HCT116 (cell line): ENCODE measurements at regions not wholly inside any gene's neighbourhood (a gene's known extent, or its start where the extent isn't known, plus 50 kb on each side); places are given as distances from the start of the nearest gene placed in this dataset.

Experiments used
- EGR1 ChIP-seq: IDR thresholded peaks from 2 replicates; pipeline ENCODE4 v1.6.1; 2012; ENCODE audit warnings: low read depth
- EZH2 ChIP-seq: fragments of 200-600 bp; sonication (generic); IDR thresholded peaks from 2 replicates; pipeline ENCODE4 v1.6.1; 2017; ENCODE audit warnings: antibody characterized with exemption, mixed run types
- JUND ChIP-seq: IDR thresholded peaks from 2 replicates; pipeline ENCODE4 v1.6.1; 2012
- POLR2A ChIP-seq: IDR thresholded peaks from 2 replicates; pipeline ENCODE4 v1.7.0; 2011; ENCODE audit warnings: borderline replicate concordance; ENCODE audit not compliant: insufficient read depth, insufficient read length; ENCODE audit errors: extremely low read depth
- SP1 ChIP-seq: IDR thresholded peaks from 2 replicates; pipeline ENCODE4 v1.6.1; 2012; ENCODE audit warnings: low read depth
- YY1 ChIP-seq: IDR thresholded peaks from 2 replicates; pipeline ENCODE4 v1.6.1; 2011; ENCODE audit warnings: low read length, low read depth, moderate library complexity, mild to moderate bottlenecking; ENCODE audit not compliant: insufficient replicate concordance; ENCODE audit errors: extremely low read depth
- ZNF274 ChIP-seq: fragments of 200-500 bp; sonication (Bioruptor generic); IDR thresholded peaks from 2 replicates; pipeline ENCODE4 v1.6.1; 2014; ENCODE audit warnings: mild to moderate bottlenecking, low read depth, low read length, inconsistent platforms
- TF ChIP-seq, protein P1 (sequence below), 3 experiments: fragments of 200-600 bp in 1 of 3; sonication (generic) in 1 of 3; IDR thresholded peaks in 2 of 3; conservative IDR thresholded peaks in 1 of 3; 2 replicates each; pipeline ENCODE4 v1.5.1; 2012 to 2017; ENCODE audit warnings: low read depth in 2 of 3, low read length in 2 of 3, antibody characterized with exemption in 1 of 3, borderline replicate concordance in 1 of 3, control low read depth in 1 of 3, mild to moderate bottlenecking in 1 of 3, mixed read lengths in 1 of 3, mixed run types in 1 of 3, moderate library complexity in 1 of 3; ENCODE audit not compliant: insufficient read depth in 1 of 3
- TF ChIP-seq, protein P2 (sequence below): IDR thresholded peaks from 2 replicates; pipeline ENCODE4 v1.6.1; 2011; ENCODE audit warnings: mild to moderate bottlenecking, low read length, moderate library complexity; ENCODE audit not compliant: insufficient replicate concordance; ENCODE audit errors: extremely low read depth
- TF ChIP-seq, protein P3 (sequence below): IDR thresholded peaks from 2 replicates; pipeline ENCODE4 v1.6.1; 2012

DNA sequence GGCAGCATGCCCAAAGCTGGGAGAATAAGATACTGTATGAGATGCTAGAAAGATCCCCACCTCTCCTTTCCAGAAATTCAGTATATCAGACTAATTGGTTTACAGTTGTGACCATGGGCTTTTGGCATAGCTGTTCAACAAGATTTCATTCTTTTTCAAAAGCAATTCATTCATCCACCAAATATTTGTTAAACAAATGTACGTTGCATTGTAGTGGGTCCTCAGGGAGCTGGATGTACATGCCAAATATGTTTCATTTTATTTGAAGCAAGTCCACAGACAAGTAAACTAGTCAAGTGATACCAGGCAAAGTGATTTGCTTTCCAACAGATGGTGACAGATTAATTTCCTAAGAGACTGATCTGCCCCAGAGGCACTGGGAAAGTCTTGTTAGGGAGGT is 85.8 kb upstream of the ESR1 start:
- TF ChIP-seq, protein P1, sequence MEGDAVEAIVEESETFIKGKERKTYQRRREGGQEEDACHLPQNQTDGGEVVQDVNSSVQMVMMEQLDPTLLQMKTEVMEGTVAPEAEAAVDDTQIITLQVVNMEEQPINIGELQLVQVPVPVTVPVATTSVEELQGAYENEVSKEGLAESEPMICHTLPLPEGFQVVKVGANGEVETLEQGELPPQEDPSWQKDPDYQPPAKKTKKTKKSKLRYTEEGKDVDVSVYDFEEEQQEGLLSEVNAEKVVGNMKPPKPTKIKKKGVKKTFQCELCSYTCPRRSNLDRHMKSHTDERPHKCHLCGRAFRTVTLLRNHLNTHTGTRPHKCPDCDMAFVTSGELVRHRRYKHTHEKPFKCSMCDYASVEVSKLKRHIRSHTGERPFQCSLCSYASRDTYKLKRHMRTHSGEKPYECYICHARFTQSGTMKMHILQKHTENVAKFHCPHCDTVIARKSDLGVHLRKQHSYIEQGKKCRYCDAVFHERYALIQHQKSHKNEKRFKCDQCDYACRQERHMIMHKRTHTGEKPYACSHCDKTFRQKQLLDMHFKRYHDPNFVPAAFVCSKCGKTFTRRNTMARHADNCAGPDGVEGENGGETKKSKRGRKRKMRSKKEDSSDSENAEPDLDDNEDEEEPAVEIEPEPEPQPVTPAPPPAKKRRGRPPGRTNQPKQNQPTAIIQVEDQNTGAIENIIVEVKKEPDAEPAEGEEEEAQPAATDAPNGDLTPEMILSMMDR (IDR thresholded peaks at IDR 0.05 in 2 of 3, conservative IDR thresholded peaks at IDR 0.05 in 1 of 3; ENCODE audit: borderline replicate concordance in 1 of 3, insufficient read depth in 1 of 3, low read depth in 2 of 3, low read length in 2 of 3) = no peak
- TF ChIP-seq POLR2A (no peak), EZH2 (no peak), YY1 (no peak), EGR1 (no peak), JUND (no peak), SP1 (no peak), ZNF274 (no peak)
- TF ChIP-seq, protein P2, sequence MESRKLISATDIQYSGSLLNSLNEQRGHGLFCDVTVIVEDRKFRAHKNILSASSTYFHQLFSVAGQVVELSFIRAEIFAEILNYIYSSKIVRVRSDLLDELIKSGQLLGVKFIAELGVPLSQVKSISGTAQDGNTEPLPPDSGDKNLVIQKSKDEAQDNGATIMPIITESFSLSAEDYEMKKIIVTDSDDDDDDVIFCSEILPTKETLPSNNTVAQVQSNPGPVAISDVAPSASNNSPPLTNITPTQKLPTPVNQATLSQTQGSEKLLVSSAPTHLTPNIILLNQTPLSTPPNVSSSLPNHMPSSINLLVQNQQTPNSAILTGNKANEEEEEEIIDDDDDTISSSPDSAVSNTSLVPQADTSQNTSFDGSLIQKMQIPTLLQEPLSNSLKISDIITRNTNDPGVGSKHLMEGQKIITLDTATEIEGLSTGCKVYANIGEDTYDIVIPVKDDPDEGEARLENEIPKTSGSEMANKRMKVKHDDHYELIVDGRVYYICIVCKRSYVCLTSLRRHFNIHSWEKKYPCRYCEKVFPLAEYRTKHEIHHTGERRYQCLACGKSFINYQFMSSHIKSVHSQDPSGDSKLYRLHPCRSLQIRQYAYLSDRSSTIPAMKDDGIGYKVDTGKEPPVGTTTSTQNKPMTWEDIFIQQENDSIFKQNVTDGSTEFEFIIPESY = no peak
- TF ChIP-seq, protein P3, sequence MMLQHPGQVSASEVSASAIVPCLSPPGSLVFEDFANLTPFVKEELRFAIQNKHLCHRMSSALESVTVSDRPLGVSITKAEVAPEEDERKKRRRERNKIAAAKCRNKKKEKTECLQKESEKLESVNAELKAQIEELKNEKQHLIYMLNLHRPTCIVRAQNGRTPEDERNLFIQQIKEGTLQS = no peak
